ENCODE measurements at regions not wholly inside any gene's neighbourhood (a gene's known extent, or its start where the extent isn't known, plus 50 kb on each side); places are given as distances from the start of the nearest gene placed in this dataset.

- H4K8ac ChIP-seq (replicated peaks; ENCODE audit: insufficient read length, low read depth, low read length), result no peak overlapping the region
- H3T11ph ChIP-seq (ENCODE audit: low read length), result no peak overlapping the region
- no peak for TF ChIP-seq CTCF (conservative IDR thresholded peaks at IDR 0.05)
- H2BK15ac ChIP-seq (ENCODE audit: low read depth, low read length), result no peak overlapping the region
- H4K20me1 ChIP-seq (ENCODE audit: control insufficient read depth, insufficient read depth, insufficient read length), result no peaks in the 10 kb centered on the region
- H2BK5ac ChIP-seq (ENCODE audit: insufficient read length, low read length), result no peak overlapping the region
- no peaks in the 10 kb centered on the region for H3K79me2 ChIP-seq (ENCODE audit: insufficient read depth, low read length)
- Mint-ChIP-seq H3K27me3 (ENCODE audit: low read depth) (no peaks in the 10 kb centered on the region), H3K36me3 (ENCODE audit: insufficient read depth in 1 of 3, low read depth in 3 of 3) (no peaks in the 10 kb centered on the region), H3K4me1 (peaks cover 0 to 3% of the 10 kb centered on the region in 2 experiments; a peak in 2 of 4 replicates), H3K4me3 (no peak overlapping the region), H3K27ac (no peak overlapping the region), H3K9me3 (no peaks in the 10 kb centered on the region)
- H3K4ac ChIP-seq (ENCODE audit: low read depth, low read length), result no peak overlapping the region
- DNase-seq, result no peak
- no peak overlapping the region for H4K5ac ChIP-seq (ENCODE audit: insufficient read length, low read depth, low read length)
- H3K79me1 ChIP-seq (ENCODE audit: insufficient read depth, low read depth, low read length, poor library complexity, severe bottlenecking), result no peaks in the 10 kb centered on the region
- no peak overlapping the region for H3K4me2 ChIP-seq (ENCODE audit: insufficient read depth, insufficient read length, low read length)
- H2BK20ac ChIP-seq (ENCODE audit: low read depth, low read length, poor library complexity, severe bottlenecking), result no peak overlapping the region
- H3K4me1 ChIP-seq (ENCODE audit: insufficient read depth, low read length), result peaks cover 3% of the 10 kb centered on the region; the same call in 1 of the 2 replicates
- no peak overlapping the region for H2AK5ac ChIP-seq (ENCODE audit: insufficient read length, low read length)
- no peak overlapping the region for H3K9ac ChIP-seq (ENCODE audit: extremely low read depth, insufficient read length, low read length)
- H3K56ac ChIP-seq (ENCODE audit: insufficient read length, low read depth, low read length), result no peak overlapping the region
- H3K23ac ChIP-seq (ENCODE audit: insufficient read length, low read depth, low read length), result no peak overlapping the region
- H2BK12ac ChIP-seq (ENCODE audit: insufficient read length, low read depth, low read length), result no peak overlapping the region
- H4K91ac ChIP-seq (ENCODE audit: insufficient read length, low read depth, low read length), result no peak overlapping the region
- H3K27me3 ChIP-seq (ENCODE audit: insufficient read depth, low read length), result no peaks in the 10 kb centered on the region
- no peaks in the 10 kb centered on the region for H3K23me2 ChIP-seq (ENCODE audit: insufficient read length, low read depth, low read length, poor library complexity, severe bottlenecking)
- H3K9me3 ChIP-seq (ENCODE audit: control insufficient read depth, low read depth, low read length), result no peaks in the 10 kb centered on the region
- H3K14ac ChIP-seq (ENCODE audit: insufficient read depth, low read length), result no peak overlapping the region
- H3K27ac ChIP-seq (ENCODE audit: insufficient read length, low read depth, low read length), result no peak overlapping the region
- no peak overlapping the region for H3K18ac ChIP-seq (ENCODE audit: insufficient read length, low read depth, low read length)
- H2BK120ac ChIP-seq (ENCODE audit: low read depth, low read length, poor library complexity, severe bottlenecking), result no peak overlapping the region
- no peak overlapping the region for H2AFZ ChIP-seq (ENCODE audit: low read length)
- whole genome bisulfite sequencing (ENCODE audit: extremely low coverage, insufficient read length, low lambda C conversion rate), result no CpG with 5 or more reads among the region's 1 CpG
These were observed 87.9 kb upstream of the B3GAT2 start for GRCh38 chr6:71044753-71045152.
